ENCODE measurements at regions not wholly inside any gene's neighbourhood (a gene's known extent, or its start where the extent isn't known, plus 50 kb on each side); places are given as distances from the start of the nearest gene placed in this dataset.
"Not testable (repeated sequence)": the region's sequence is repeated elsewhere in the genome, so short reads cannot be mapped to it uniquely, and the experiment has no call there.

DNA sequence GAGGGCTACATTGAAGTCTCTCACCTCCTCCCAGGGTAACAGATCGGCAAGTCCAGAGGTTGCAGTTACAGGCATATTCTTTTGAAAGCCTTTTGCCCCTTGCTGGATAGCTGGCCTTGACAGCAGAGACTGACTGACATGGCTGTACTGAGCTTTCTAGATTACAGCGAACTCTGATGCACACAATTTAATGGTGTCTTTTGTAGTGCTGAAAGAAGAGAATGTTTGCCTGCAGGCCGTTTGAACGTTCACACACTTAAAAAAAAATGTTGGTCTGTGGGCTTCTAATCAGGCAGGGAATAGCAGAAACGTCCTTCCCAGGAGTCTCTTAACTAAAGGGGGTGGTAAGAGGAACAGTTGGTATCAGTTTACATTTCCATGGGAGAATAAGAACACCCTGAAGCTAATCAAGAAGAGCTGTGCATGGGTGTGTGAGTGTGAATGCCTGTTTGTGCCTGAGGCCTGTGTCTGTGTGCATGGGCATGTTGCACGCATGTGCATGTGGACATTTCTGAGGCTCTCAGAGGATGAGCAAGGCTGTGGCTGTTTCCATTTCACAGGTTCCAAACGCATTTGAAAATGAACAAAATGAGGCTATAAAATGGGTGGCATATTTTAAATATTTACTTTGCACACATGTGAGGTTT, 213.9 kb upstream of the SSTR4 start:
- DNase-seq: no peak

GRCh38 chr20:22821796-22822195, 213.3 kb upstream of the SSTR4 start:
- no peak for DNase-seq

DNA sequence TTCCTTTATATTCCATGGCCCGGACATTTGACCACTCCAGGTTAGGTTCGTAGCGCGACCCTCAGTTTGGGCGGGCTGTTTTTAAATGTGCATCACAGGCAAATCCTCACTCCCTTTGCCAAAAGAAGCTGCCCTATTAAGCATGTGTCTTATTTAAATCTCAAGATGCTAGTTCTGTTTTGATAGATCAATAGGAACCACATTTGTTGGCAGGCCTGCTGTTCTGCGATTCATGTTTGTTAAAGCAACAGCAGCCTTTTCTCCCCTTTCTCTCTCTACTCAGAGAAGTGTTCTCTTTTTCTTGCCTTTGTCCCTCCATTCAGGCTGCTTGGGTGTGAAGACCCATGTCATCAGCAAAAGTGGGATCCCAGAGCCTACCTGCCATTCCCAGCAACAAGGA, 212.0 kb upstream of the SSTR4 start:
- DNase-seq: no peak

- DNase-seq: no peak
These were observed 211.0 kb upstream of the SSTR4 start for GRCh38 chr20:22824077-22824476.

DNA sequence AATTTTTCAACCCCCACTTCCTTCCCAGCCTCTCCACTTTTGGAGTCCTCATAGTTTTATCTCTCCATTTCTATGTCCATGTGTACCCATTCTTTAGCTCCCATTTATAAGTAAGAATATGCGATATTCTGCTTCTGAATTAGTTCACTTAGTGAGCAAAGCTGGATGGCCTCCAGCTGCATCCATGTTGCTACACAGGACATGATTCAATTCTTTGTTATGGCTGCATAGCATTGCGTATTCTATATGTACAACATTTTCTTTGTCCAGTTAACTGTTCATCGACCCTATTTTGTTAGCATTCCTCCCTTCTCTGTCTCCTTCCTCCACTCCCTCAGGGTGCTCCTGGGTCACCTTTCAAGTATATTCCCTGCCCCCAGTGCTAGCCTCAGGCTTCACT, 210.0 kb upstream of the SSTR4 start:
- peak; percentile 62 for DNase-seq

DNA sequence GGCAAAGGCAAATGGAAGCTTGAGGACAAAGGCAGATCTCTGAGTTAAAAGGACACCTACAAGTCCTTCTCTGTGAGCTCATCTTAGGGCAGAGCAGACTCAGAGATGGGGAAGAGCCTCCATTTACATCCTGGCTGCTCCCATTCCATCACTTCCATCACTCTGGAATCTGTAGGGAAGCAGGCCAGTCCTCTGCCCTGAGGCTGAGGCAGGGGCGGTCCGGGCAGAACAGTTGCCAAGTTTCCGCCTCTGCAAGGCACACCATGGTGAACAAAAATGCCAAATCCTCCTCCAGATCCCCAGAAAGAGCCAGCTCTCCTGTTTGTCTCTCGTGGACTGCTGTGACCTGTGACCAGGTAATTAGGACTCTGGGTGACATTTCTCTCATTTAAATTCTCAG, 209.6 kb upstream of the SSTR4 start:
- DNase-seq: no peak

DNA sequence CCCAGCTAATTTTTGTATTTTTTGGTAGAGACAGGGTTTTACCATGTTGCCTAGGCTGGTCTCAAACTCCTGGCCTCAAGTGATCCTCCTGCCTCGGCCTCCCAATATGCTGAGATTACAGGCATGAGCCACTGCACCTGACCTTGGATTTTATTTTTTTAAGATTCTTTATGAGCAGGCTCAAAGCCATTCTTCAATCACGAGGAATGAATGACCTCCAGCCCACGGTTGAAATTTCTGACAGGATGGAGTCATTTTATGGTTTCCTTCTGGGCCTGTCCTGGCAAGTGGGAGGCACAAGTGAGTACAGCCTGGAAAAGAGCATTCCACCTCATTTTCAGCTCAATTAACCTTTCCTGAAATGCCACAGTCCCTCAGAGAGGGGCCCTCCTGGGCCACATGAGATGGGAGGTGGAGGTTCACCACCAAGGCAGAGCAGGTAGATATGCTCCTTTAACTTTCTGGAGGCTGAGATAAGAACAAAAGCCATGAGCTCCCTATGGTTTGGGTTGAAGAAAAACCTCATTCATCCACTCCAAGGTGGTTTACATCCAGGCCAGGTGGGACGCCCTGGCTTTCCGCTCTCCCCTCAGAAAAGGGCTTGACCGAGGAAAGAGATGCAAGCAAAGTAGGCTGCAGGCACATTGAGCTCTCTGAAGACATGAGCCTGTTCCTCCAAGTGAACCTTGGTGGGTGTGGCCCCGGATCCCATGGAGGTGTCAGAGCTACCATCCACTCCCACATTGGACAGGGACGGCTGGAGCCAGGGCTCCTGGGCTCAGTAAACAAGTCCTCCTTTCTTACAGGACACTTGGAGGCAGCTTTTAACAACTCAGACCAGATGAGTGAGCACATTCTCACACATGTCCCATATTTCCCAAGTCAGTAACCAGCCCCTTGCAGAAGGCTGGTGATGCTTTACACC, 208.5 kb upstream of the SSTR4 start:
- DNase-seq: no peak

GRCh38 chr20:22827916-22828315, 207.2 kb upstream of the SSTR4 start:
- DNase-seq: no peak

GRCh38 chr20:22829356-22829755, 205.8 kb upstream of the SSTR4 start:
- DNase-seq: no peak

DNA sequence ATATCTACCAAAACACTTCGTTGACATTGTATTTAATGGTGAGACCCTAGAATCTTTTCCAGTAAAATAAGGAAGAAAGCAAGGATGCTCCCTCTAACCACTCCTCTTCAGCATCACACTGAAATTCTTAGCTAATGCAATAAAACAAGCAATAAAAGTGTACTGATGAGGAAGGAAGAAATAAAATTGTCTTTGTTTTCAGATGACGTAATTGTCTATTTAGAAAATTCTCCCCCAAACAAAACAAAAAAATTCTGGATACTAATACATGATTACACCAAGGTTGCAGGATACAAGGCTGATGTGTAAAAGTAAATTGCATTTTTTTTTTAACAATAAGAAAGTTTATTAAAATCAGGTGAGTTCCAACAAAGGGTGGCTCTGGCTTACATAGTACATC, 205.0 kb upstream of the SSTR4 start:
- no peak for DNase-seq

DNA sequence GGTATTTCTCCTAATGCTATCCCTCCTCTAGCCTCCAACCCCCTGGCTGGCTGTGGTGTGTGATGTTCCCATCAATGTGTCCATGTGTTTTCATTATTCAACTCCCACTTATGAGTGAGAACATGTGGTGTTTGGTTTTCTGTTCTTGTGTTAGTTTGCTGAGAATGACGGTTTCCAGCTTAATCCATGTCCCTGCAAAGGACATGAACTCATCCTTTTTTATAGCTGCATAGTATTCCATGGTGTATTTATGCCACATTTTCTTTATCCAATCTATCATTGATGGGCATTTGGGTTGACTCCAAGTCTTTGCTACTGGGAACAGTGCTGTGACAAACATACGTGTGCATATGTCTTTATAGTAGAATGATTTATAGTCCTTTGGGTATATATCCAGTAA, 204.4 kb upstream of the SSTR4 start:
- not testable (repeated sequence) for DNase-seq

DNA sequence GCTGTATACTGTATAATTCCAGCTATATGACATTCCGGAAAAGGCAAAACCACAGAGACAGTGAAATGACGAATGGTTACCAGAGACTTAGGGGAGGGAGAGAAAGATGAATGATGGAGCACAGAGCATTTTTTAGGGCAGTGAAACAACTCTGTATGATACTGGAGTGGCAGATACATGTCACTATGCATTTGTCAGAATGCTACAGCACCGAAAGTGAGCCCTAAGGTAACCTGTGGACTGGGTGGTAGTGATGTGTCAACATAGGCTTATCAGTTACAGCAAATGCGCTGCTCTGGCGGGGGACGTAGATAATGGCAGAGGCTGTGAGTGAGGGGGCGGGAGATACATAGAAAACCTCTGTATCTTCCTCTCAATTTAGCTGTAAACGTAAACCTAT, 201.3 kb upstream of the SSTR4 start:
- peak; percentile 65 for DNase-seq

DNA sequence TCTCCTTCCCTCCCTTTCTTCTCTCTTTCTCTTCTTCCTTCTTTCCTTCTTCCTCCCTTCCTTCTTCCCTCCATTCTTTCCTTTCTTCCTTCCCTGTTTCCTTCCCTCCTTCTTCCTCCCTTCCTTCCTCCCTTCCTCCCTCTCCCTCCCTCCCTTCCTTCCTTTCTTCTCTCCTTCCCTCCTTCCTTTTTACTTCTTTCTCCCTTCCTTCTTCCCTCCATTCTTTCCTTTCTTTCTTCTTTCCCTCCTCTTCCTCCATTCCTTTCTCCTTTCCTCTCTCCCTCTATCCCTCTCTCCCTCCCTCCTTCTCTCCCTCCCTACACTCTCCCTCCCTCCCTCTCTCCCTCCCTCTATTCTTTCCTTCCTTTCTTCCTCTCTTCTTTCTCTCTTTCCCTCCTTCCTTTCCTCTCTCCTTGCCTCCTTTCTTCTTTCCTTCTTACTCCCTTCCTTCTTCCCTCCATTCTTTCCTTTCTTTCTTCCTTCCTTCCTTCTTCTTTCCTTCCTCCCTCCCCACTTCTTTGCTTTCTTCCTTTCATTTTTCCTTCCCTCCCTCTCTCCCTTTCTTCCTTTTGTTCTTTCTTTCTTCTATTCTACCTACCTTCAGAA, 200.4 kb upstream of the SSTR4 start:
- no peak for DNase-seq

DNA sequence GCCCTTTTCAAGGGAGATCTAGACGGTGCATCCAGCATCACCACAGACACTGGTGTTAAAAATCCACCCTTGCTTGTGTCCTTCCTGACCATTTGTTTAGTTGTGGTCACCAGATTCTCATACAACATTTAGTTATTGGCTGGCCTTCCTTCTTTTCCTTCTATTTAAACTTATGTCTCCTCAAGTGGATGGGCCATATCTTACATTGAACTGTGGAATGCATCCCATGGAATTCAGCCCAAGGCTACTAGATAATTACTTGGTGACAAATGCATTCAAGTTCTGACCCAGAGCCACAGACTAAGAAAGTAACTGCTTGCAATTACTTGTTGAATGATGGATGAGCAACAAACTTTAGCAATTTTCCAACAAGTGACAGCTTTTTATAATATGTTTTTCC, 198.9 kb upstream of the SSTR4 start:
- peak; percentile 76 for DNase-seq

DNA sequence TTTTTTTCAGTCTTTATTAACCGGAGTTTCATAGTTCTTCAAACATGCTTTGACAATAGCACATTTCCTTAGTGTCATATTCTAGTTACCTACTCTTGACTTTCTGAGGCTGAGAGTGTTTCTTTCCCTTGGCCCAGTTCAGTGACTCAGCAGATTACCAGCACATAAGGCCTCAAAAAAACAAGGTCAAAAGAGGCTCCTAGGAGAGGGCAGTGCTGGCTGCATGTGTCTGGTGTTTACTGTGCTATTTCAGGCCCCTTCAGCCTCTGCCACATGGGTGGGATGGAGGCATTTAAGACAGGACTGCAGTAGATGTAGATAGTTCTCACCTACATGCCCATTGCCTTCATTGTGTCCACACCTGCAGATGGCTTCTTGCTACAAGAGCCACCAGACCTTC, 198.2 kb upstream of the SSTR4 start:
- peak; percentile 23 for DNase-seq

DNA sequence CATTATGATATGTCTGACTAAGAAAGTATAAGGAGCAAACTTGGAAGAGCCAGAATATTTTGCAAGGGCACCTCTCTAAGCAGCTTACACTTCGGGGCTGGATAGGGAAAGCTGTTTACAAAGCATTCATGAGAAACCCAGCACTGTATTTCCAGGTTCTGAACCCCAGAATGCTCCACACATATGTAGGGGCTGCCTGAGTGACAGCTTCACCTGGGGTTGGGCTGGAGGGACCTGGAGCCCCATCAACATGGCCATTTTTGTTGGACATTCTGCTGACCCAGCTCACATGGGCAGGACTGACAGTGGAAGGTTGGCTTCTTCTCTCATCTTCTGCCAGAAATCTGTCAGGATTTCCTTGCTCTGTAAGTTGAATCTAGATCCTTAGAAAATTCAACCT, 197.1 kb upstream of the SSTR4 start:
- no peak for DNase-seq

GRCh38 chr20:22841846-22842245, 193.3 kb upstream of the SSTR4 start:
- DNase-seq: no peak

GRCh38 chr20:22842793-22843192, 192.3 kb upstream of the SSTR4 start:
- no peak for DNase-seq

- DNase-seq: no peak
These were observed 190.2 kb upstream of the SSTR4 start for GRCh38 chr20:22844959-22845358.

GRCh38 chr20:22846863-22847262, 188.2 kb upstream of the SSTR4 start:
- no peak for DNase-seq

DNA sequence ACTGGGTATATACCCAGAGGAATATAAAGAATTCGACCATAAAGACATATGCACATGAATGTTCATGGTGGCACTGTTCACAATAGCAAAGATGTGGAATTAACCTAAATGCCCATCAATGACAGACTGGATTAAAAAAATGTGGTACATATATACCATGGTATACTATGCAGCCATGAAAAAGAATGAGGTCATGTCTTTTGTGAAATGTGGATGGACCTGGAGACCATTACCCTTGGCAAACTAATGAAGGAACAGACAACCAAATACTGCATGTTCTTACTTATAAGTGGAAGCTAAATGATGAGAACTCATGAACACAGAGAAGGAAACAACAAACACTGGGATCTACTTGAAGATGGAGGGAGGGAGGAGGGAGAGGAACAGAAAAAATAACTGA, 186.7 kb upstream of the SSTR4 start:
- DNase-seq: no peak

- DNase-seq: peak; percentile 29
These were observed 183.3 kb upstream of the SSTR4 start for GRCh38 chr20:22851679-22852346.

Data from fibroblast of skin of abdomen (primary cell).